ENCODE measurements at regions not wholly inside any gene's neighbourhood (a gene's known extent, or its start where the extent isn't known, plus 50 kb on each side); places are given as distances from the start of the nearest gene placed in this dataset.

DNA sequence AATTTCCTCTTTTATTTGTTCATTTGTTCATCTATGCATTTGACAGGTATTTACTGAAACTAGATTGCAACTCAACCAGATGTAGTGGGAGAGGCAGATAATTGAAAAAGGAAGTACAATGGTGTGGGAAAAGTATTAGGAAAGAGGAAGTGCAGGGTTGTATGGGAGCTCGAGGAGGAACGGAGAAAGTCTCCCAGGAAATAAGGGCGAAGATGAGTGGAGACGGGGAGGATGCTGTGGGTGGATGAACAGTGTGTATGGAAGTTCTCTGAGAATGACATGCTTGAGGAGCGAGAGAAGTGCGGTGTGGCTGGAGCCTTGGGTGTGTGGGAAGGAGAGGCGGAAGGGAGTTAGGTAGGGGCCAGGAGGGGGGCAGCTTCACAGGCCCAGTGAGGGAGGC, 87.5 kb upstream of the DHX15 start:
- Histone ChIP-seq H3K9me1 (replicated peaks; ENCODE audit: control insufficient read depth, extremely low read depth, insufficient read depth, low read length) (no peaks in the 10 kb centered on the region), H2AFZ (ENCODE audit: low read depth, low read length) (no peak overlapping the region), H4K20me1 (replicated peaks; ENCODE audit: control insufficient read depth, extremely low read depth, insufficient read depth, low read length) (no peaks in the 10 kb centered on the region), H3K9me3 (replicated peaks; ENCODE audit: control insufficient read depth, insufficient read depth, low read length) (no peaks in the 10 kb centered on the region), H3K27me3 (ENCODE audit: control insufficient read depth in 2 of 2, insufficient read depth in 2 of 2, low read length in 2 of 2) (no peaks in the 10 kb centered on the region), H3K36me3 (ENCODE audit: control insufficient read depth in 2 of 2, extremely low read depth in 1 of 2, insufficient read depth in 2 of 2, low read length in 2 of 2) (no peaks in the 10 kb centered on the region), H3K27ac (ENCODE audit: insufficient read depth, low read depth, low read length) (no peak overlapping the region), H3K79me2 (ENCODE audit: control insufficient read depth, insufficient read depth, low read length) (no peaks in the 10 kb centered on the region), H3K9ac (replicated peaks; ENCODE audit: extremely low read depth, insufficient read depth, low read length) (no peak overlapping the region), H3K4me3 (replicated peaks in 1 of 3; ENCODE audit: insufficient read depth in 1 of 3, low read depth in 1 of 3, low read length in 3 of 3) (no peak overlapping the region), H3K4me1 (ENCODE audit: control insufficient read depth, extremely low read depth, insufficient read depth, low read length) (no peaks in the 10 kb centered on the region), H3K4me2 (ENCODE audit: insufficient read depth, low read length) (no peak overlapping the region)
- intact Hi-C loops (cut with micrococcal nuclease) (no loop called here), dilution Hi-C loops (cut with MboI; ENCODE audit: extremely low pct_ligation_motif_present, low sequenced_read_pairs) (no loop called here)
- TF ChIP-seq, protein P1, sequence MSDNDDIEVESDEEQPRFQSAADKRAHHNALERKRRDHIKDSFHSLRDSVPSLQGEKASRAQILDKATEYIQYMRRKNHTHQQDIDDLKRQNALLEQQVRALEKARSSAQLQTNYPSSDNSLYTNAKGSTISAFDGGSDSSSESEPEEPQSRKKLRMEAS (IDR thresholded peaks at IDR 0.05; ENCODE audit: insufficient read depth, insufficient read length): no peak
- TF ChIP-seq GATA2 (IDR thresholded peaks at IDR 0.05; ENCODE audit: insufficient read depth, insufficient read length, low read depth, low read length) (no peak), JUN (IDR thresholded peaks at IDR 0.05; ENCODE audit: borderline replicate concordance, insufficient read depth, insufficient read length, low read depth) (no peak), POLR2A (IDR thresholded peaks at IDR 0.05; ENCODE audit: low read depth, low read length) (no peak), CTCF (IDR thresholded peaks at IDR 0.05; ENCODE audit: extremely low read depth in 1 of 2, insufficient read depth in 1 of 2, low read depth in 1 of 2, low read length in 2 of 2) (no peak), FOS (IDR thresholded peaks at IDR 0.05; ENCODE audit: borderline replicate concordance, insufficient read depth, low read length) (no peak), MYC (IDR thresholded peaks at IDR 0.05; ENCODE audit: low read depth, low read length) (no peak), EZH2 (IDR thresholded peaks at IDR 0.05; ENCODE audit: borderline replicate concordance, low read depth, low read length, severe bottlenecking) (no peak), POLR2AphosphoS5 (IDR thresholded peaks at IDR 0.05; ENCODE audit: insufficient read depth, low read depth, low read length) (no peak)
- DNase-seq (ENCODE audit: low read depth, low spot score): no peak
- POLR2A ChIA-PET: no interaction called here
- no TSS peak for BruUV-seq (replicated peaks)
- no peak for FAIRE-seq
- CTCF ChIA-PET: no interaction called here

All from endothelial cell of umbilical vein (primary cell).